ENCODE measurements at regions not wholly inside any gene's neighbourhood (a gene's known extent, or its start where the extent isn't known, plus 50 kb on each side); places are given as distances from the start of the nearest gene placed in this dataset.
"Not testable (repeated sequence)": the region's sequence is repeated elsewhere in the genome, so short reads cannot be mapped to it uniquely, and the experiment has no call there.

DNA sequence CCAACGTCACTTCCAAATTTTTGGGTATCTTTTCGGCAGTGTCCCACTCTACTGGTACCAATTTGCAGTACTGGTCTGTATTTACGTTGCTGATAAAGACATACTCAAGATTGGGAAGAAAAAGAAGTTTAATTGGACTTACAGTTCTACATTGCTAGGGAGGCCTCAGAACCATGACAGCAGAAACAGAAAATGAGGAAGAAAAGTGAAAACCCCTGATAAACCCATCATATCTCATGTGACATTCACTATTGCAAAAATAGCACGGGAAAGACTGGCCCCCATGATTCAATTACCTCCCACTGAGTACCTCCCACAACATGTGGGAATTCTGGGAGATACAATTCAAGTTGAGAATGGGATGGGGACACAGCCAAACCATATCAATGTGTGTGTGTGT, 364.0 kb upstream of the KCND2 start:
- H3K9me3 ChIP-seq (ENCODE audit: control insufficient read depth in 1 of 2, low read length in 2 of 2): peaks cover 0 to 4% of the 10 kb centered on the region in 2 donors
- no peaks in the 10 kb centered on the region for H3K27me3 ChIP-seq (ENCODE audit: low read depth, low read length)
- H3K4me1 ChIP-seq (ENCODE audit: control insufficient read depth in 1 of 2, insufficient read depth in 2 of 2, low read length in 2 of 2): no peaks in the 10 kb centered on the region

DNA sequence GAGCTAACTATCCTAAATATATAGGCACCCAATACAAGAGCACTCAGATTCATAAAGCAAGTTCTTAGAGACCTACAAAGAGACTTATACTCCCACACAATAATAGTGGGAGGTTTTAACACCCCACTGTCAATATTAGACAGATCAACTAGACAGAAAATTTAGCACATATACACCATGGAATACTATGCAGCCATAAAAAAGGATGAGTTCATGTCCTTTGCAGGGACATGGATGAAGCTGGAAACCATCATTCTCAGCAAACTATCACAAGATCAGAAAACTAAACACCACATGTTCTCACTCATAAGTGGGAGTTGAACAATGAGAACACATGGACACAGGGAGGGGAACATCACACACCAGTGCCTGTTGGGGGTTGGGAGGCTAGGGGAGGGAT, 358.9 kb upstream of the KCND2 start:
- not testable (repeated sequence) for H3K4me3 ChIP-seq (ENCODE audit: low read depth in 1 of 2, low read length in 2 of 2); H3K36me3 ChIP-seq (ENCODE audit: control insufficient read depth in 1 of 2, insufficient read depth in 2 of 2, low read length in 2 of 2); H3K27me3 ChIP-seq (ENCODE audit: low read depth, low read length); H3K27ac ChIP-seq (ENCODE audit: low read length); H3K4me1 ChIP-seq (ENCODE audit: control insufficient read depth in 1 of 2, insufficient read depth in 2 of 2, low read length in 2 of 2); H3K9me3 ChIP-seq (ENCODE audit: control insufficient read depth in 1 of 2, low read length in 2 of 2)

More for the DNA sequence above, 364.0 kb upstream of the KCND2 start:
- no peak overlapping the region for H3K27ac ChIP-seq (ENCODE audit: low read length)
- H3K36me3 ChIP-seq (ENCODE audit: control insufficient read depth in 1 of 2, insufficient read depth in 2 of 2, low read length in 2 of 2): no peaks in the 10 kb centered on the region
- no peak overlapping the region for H3K4me3 ChIP-seq (ENCODE audit: low read depth in 1 of 2, low read length in 2 of 2)

DNA sequence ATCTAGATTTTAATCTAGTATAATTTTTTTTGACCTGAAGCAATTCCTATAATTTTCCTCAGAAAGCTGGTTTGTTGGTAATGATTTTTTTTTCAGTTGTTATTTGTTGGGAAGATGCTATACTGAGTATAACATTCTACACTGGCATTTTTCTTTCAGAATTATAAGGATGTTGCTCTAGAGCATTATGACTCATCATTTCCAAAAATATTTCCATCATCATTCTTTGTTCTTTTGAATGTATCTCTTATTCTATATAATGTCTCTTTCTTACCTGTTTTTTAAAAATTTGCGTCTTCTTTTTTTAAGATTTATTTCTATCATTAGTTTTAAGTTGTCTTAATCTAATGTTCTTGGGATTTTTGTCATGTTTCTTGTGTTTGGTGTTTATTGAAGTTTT, 356.5 kb upstream of the KCND2 start:
- Histone ChIP-seq H3K36me3 (ENCODE audit: control insufficient read depth in 1 of 2, insufficient read depth in 2 of 2, low read length in 2 of 2) (no peaks in the 10 kb centered on the region), H3K27me3 (ENCODE audit: low read depth, low read length) (no peaks in the 10 kb centered on the region), H3K27ac (ENCODE audit: low read length) (no peak overlapping the region), H3K9me3 (ENCODE audit: control insufficient read depth in 1 of 2, low read length in 2 of 2) (peaks cover 0 to 9% of the 10 kb centered on the region in 2 donors), H3K4me3 (ENCODE audit: low read depth in 1 of 2, low read length in 2 of 2) (no peak overlapping the region), H3K4me1 (ENCODE audit: control insufficient read depth in 1 of 2, insufficient read depth in 2 of 2, low read length in 2 of 2) (no peaks in the 10 kb centered on the region)

DNA sequence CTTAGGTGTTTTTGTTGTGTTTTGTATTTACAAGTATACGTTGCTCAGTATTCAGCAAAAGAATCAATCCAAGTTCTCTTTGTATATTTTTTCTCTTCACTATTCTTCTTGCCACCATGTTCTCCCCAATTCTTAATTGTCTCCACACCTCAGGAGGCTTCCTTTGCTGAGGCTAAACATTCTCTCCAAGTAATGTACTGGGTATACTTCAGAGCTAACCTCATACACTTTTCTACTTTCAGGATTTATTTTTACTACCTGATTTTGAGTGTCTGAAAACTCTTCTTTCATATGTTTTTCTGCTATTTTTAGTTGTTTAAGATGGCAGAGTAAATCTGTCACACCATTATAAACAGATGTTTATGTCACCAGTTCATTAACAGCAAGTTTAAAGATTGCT, 354.8 kb upstream of the KCND2 start:
- Histone ChIP-seq H3K4me3 (ENCODE audit: low read depth in 1 of 2, low read length in 2 of 2) (no peak overlapping the region), H3K36me3 (ENCODE audit: control insufficient read depth in 1 of 2, insufficient read depth in 2 of 2, low read length in 2 of 2) (no peaks in the 10 kb centered on the region), H3K27ac (ENCODE audit: low read length) (no peak overlapping the region), H3K27me3 (ENCODE audit: low read depth, low read length) (no peaks in the 10 kb centered on the region), H3K9me3 (ENCODE audit: control insufficient read depth in 1 of 2, low read length in 2 of 2) (peaks cover 0 to 9% of the 10 kb centered on the region in 2 donors), H3K4me1 (ENCODE audit: control insufficient read depth in 1 of 2, insufficient read depth in 2 of 2, low read length in 2 of 2) (no peaks in the 10 kb centered on the region)

DNA sequence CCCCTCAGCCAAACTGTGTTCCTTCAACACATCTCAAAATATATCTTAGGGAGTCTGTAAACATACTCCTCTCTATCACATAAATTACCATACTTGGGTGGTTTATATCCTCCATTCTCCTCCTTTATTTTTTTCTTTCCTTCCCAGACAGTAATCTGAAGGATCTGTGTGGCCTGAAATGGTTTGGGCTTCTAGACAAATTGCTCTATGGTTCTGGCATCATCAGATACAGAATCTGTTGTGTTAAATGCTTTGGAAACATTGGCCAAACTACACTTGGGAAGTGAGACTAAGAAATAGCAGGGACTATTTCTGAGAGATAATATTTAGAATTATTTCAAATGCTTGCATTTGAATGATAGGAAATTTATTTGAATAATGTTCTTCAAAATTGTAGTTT, 353.0 kb upstream of the KCND2 start:
- H3K4me1 ChIP-seq (ENCODE audit: control insufficient read depth in 1 of 2, insufficient read depth in 2 of 2, low read length in 2 of 2): no peaks in the 10 kb centered on the region
- H3K36me3 ChIP-seq (ENCODE audit: control insufficient read depth in 1 of 2, insufficient read depth in 2 of 2, low read length in 2 of 2): no peaks in the 10 kb centered on the region
- no peaks in the 10 kb centered on the region for H3K27me3 ChIP-seq (ENCODE audit: low read depth, low read length)
- no peak overlapping the region for H3K27ac ChIP-seq (ENCODE audit: low read length)
- H3K4me3 ChIP-seq (ENCODE audit: low read depth in 1 of 2, low read length in 2 of 2): no peak overlapping the region
- H3K9me3 ChIP-seq (ENCODE audit: control insufficient read depth in 1 of 2, low read length in 2 of 2): peaks cover 0 to 7% of the 10 kb centered on the region in 2 donors

DNA sequence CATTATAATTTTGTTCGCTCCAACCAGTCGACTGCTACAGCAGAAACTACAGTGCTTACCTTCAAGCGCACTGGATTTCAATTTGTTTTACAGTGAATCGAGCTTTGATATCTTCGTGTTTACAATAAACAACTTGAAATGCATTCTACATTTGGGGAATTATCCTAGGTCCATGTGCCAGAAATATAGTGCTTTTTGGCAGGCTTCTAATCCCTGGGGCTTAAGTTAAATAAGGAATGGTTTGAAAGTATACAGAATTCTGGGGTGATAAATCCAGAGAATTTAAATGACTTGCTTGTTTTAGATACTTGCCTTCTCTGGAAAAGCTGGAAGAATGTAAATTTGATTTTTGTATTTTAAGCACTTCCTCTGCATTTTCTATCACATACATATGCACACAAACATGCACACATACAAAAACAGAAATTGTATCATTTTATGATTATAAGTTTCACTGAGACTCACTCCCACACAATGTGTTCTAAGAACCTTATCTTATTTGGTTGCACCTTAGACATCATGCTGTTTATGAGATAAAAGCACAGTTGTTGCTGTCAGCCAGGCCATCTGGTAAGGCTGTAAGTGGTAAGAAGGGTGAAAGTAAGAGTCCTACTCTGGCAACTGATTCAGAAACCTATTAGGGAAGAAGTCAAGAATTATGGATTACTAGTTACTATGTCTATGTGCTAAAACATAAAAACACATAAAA, 347.2 kb upstream of the KCND2 start:
- H3K9me3 ChIP-seq (ENCODE audit: control insufficient read depth in 1 of 2, low read length in 2 of 2): no peaks in the 10 kb centered on the region
- no peaks in the 10 kb centered on the region for H3K27me3 ChIP-seq (ENCODE audit: low read depth, low read length)
- H3K27ac ChIP-seq (ENCODE audit: low read length): no peak overlapping the region
- H3K4me3 ChIP-seq (ENCODE audit: low read depth in 1 of 2, low read length in 2 of 2): no peak overlapping the region
- no peaks in the 10 kb centered on the region for H3K36me3 ChIP-seq (ENCODE audit: control insufficient read depth in 1 of 2, insufficient read depth in 2 of 2, low read length in 2 of 2)
- no peaks in the 10 kb centered on the region for H3K4me1 ChIP-seq (ENCODE audit: control insufficient read depth in 1 of 2, insufficient read depth in 2 of 2, low read length in 2 of 2)

DNA sequence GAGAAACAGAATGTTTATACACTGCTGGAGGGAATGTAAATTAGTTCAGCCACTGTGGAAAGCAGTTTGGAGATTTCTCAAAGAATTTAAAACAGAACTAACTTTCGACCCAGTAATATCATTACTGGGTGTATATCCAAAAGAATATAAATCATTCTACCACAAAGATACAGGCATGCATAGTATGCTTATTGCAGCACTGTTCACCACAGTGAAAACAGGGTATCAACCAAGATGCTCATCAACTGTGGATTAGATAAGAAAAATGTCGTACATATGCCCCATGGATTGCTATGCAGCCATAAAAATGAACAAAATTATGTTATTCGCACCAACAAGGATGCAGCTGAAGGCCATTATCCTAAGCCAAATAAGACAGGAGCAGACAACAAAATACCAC, 343.1 kb upstream of the KCND2 start:
- no peaks in the 10 kb centered on the region for H3K9me3 ChIP-seq (ENCODE audit: control insufficient read depth in 1 of 2, low read length in 2 of 2)
- H3K4me3 ChIP-seq (ENCODE audit: low read depth in 1 of 2, low read length in 2 of 2): no peak overlapping the region
- no peaks in the 10 kb centered on the region for H3K36me3 ChIP-seq (ENCODE audit: control insufficient read depth in 1 of 2, insufficient read depth in 2 of 2, low read length in 2 of 2)
- no peaks in the 10 kb centered on the region for H3K4me1 ChIP-seq (ENCODE audit: control insufficient read depth in 1 of 2, insufficient read depth in 2 of 2, low read length in 2 of 2)
- H3K27me3 ChIP-seq (ENCODE audit: low read depth, low read length): no peaks in the 10 kb centered on the region
- H3K27ac ChIP-seq (ENCODE audit: low read length): no peak overlapping the region

DNA sequence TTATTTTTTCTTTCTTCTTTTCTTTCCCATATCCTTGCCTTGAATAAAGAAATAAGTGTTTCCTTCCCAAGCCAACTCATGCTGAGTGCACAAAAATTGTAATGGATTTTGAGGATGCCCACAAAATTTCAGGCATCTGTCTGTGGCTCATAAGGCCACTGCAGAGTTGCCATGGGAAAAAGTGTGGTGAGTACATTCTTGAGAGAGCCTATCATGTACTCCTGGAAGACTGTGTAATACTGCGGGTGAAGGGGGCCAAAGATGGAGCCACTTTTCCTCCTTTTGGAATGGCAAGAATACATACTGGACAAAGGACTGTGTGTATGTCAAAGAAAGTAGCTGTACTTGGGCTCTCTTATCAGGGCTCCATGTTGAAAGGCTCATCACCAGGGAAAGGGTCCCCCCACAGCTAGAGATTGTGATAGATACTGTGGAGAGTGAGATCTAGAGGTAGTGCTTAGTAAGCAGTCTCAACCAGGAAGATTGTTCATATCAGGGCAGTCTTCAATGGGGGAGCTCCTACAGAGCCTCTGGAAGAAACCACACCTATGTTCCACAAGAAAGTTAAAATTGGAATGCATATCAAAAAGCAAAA, 341.6 kb upstream of the KCND2 start:
- Histone ChIP-seq H3K36me3 (ENCODE audit: control insufficient read depth in 1 of 2, insufficient read depth in 2 of 2, low read length in 2 of 2) (no peaks in the 10 kb centered on the region), H3K27me3 (ENCODE audit: low read depth, low read length) (no peaks in the 10 kb centered on the region), H3K9me3 (ENCODE audit: control insufficient read depth in 1 of 2, low read length in 2 of 2) (no peaks in the 10 kb centered on the region), H3K27ac (ENCODE audit: low read length) (no peak overlapping the region), H3K4me1 (ENCODE audit: control insufficient read depth in 1 of 2, insufficient read depth in 2 of 2, low read length in 2 of 2) (no peaks in the 10 kb centered on the region), H3K4me3 (ENCODE audit: low read depth in 1 of 2, low read length in 2 of 2) (no peak overlapping the region)

DNA sequence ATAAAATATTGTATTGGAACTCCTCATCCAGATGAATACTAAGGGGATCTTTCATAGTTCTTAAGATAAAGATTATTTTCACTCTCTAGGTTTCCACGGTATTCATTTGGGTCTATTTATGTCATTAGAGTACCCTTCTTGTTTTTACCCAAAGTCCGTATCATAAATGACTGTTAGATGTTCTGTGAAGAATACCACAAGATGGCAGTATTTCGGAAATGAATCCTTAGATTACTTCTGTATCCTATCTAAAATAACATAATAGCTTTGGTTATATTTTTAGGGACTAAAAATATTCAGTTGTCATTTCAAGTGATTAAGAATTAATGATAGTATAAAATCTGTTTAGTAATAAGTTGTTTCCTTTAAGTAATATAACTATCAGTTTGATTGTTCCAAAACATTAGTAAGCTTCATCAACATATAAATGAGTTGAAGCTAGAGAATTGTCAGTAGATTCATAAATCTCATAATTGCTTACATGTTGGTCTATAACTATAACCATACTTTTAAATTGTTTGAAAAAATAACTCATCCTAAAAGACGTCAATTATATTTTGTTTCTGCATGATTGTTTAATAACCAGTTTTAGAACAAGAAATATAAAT, 337.5 kb upstream of the KCND2 start:
- H3K9me3 ChIP-seq (ENCODE audit: control insufficient read depth in 1 of 2, low read length in 2 of 2): no peaks in the 10 kb centered on the region
- H3K4me1 ChIP-seq (ENCODE audit: control insufficient read depth in 1 of 2, insufficient read depth in 2 of 2, low read length in 2 of 2): no peaks in the 10 kb centered on the region

DNA sequence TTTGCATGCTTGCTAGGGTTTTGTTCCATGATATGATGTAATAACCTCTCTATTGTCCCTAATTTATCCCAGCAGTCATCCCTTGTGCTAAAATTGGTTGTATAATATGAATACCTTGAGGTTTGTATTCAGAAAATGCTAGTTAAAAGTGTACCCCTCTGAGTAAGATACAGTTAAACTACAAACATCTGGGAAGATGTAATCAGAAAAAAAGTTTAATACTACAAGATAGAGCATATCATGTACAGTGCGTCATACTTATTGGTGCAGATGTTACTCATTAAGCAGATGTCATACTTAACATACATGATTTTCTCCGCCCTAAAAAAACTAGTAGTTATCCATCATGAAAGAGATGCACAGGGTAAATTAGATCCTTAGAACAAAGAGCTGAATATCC, 336.1 kb upstream of the KCND2 start:
- H3K9me3 ChIP-seq (ENCODE audit: control insufficient read depth in 1 of 2, low read length in 2 of 2): no peaks in the 10 kb centered on the region
- no peaks in the 10 kb centered on the region for H3K36me3 ChIP-seq (ENCODE audit: control insufficient read depth in 1 of 2, insufficient read depth in 2 of 2, low read length in 2 of 2)
- H3K27ac ChIP-seq (ENCODE audit: low read length): no peak overlapping the region
- H3K4me1 ChIP-seq (ENCODE audit: control insufficient read depth in 1 of 2, insufficient read depth in 2 of 2, low read length in 2 of 2): no peaks in the 10 kb centered on the region
- H3K4me3 ChIP-seq (ENCODE audit: low read depth in 1 of 2, low read length in 2 of 2): no peak overlapping the region
- no peaks in the 10 kb centered on the region for H3K27me3 ChIP-seq (ENCODE audit: low read depth, low read length)

More for the DNA sequence above, 337.5 kb upstream of the KCND2 start:
- H3K27ac ChIP-seq (ENCODE audit: low read length): no peak overlapping the region
- no peak overlapping the region for H3K4me3 ChIP-seq (ENCODE audit: low read depth in 1 of 2, low read length in 2 of 2)
- no peaks in the 10 kb centered on the region for H3K36me3 ChIP-seq (ENCODE audit: control insufficient read depth in 1 of 2, insufficient read depth in 2 of 2, low read length in 2 of 2)
- no peaks in the 10 kb centered on the region for H3K27me3 ChIP-seq (ENCODE audit: low read depth, low read length)

DNA sequence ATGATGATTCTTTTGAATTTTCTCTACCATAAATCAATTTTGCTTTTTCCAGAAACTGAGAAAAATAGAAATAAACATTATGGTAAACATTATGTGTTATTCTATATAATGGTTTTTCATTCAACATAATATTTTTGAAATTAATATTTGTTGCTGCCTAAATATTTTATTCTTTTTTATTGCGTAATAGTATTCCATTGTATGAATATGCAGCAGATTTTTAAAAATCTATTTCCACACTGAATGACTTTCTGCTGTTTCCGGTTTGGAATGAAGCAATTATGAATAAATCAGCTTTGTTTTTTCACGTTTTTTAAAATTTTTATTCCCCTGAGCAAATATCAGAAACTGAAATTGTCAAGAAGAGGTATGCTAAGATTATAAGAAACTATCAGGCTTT, 335.2 kb upstream of the KCND2 start:
- Histone ChIP-seq H3K36me3 (ENCODE audit: control insufficient read depth in 1 of 2, insufficient read depth in 2 of 2, low read length in 2 of 2) (no peaks in the 10 kb centered on the region), H3K9me3 (ENCODE audit: control insufficient read depth in 1 of 2, low read length in 2 of 2) (no peaks in the 10 kb centered on the region), H3K27me3 (ENCODE audit: low read depth, low read length) (no peaks in the 10 kb centered on the region), H3K27ac (ENCODE audit: low read length) (no peak overlapping the region), H3K4me1 (ENCODE audit: control insufficient read depth in 1 of 2, insufficient read depth in 2 of 2, low read length in 2 of 2) (no peaks in the 10 kb centered on the region), H3K4me3 (ENCODE audit: low read depth in 1 of 2, low read length in 2 of 2) (no peak overlapping the region)
